Ammon's horn (tissue), 1 donor: ENCODE measurements at regions not wholly inside any gene's neighbourhood (a gene's known extent, or its start where the extent isn't known, plus 50 kb on each side); places are given as distances from the start of the nearest gene placed in this dataset.
"Not testable (repeated sequence)": the region's sequence is repeated elsewhere in the genome, so short reads cannot be mapped to it uniquely, and the experiment has no call there.

ENCODE experiments used
- DNase-seq: peaks from one replicate; pipeline ENCODE4 v3.0.0-alpha.2; 2016; ENCODE audit warnings: low spot score

- no peak for DNase-seq
Measured at GRCh38 chrY:8151561-8151960, 1185.7 kb upstream of the TSPY4 start.

- DNase-seq: no peak
Measured at GRCh38 chrY:8128578-8128977, 1208.7 kb upstream of the TSPY4 start.

GRCh38 chrY:8125907-8126571 is 1211.2 kb upstream of the TSPY4 start:
- DNase-seq: no peak

- no peak for DNase-seq
Measured at GRCh38 chrY:8121825-8122224, 1210.3 kb upstream of the AMELY start.

- no peak for DNase-seq
Measured at GRCh38 chrY:8094429-8094828, 1182.9 kb upstream of the AMELY start.

- no peak for DNase-seq
Measured at GRCh38 chrY:8092926-8093325, 1181.4 kb upstream of the AMELY start.

- no peak for DNase-seq
Measured at GRCh38 chrY:8085925-8086324, 1174.4 kb upstream of the AMELY start.

- no peak for DNase-seq
Measured at GRCh38 chrY:8084192-8084591, 1172.6 kb upstream of the AMELY start.

GRCh38 chrY:8081151-8081550 is 1169.6 kb upstream of the AMELY start:
- no peak for DNase-seq

GRCh38 chrY:8065220-8065619 is 1153.7 kb upstream of the AMELY start:
- DNase-seq: no peak

- DNase-seq: no peak
Measured at GRCh38 chrY:8064500-8064899, 1152.9 kb upstream of the AMELY start.

- no peak for DNase-seq
Measured at GRCh38 chrY:8063973-8064372, 1152.4 kb upstream of the AMELY start.

- no peak for DNase-seq
Measured at GRCh38 chrY:8058613-8059012, 1147.1 kb upstream of the AMELY start.

- DNase-seq: no peak
Measured at GRCh38 chrY:8051340-8051739, 1139.8 kb upstream of the AMELY start.

- no peak for DNase-seq
Measured at GRCh38 chrY:8041238-8041637, 1129.7 kb upstream of the AMELY start.

- no peak for DNase-seq
Measured at GRCh38 chrY:8036563-8036962, 1125.0 kb upstream of the AMELY start.

GRCh38 chrY:8035653-8036052 is 1124.1 kb upstream of the AMELY start:
- no peak for DNase-seq

- no peak for DNase-seq
Measured at GRCh38 chrY:8034673-8035072, 1123.1 kb upstream of the AMELY start.

GRCh38 chrY:8033200-8033599 is 1121.6 kb upstream of the AMELY start:
- no peak for DNase-seq

GRCh38 chrY:8020540-8020939 is 1109.0 kb upstream of the AMELY start:
- no peak for DNase-seq

GRCh38 chrY:8011515-8011914 is 1100.0 kb upstream of the AMELY start:
- DNase-seq: no peak

GRCh38 chrY:8004196-8004595 is 1092.6 kb upstream of the AMELY start:
- DNase-seq: no peak

GRCh38 chrY:7996726-7997125 is 1085.2 kb upstream of the AMELY start:
- no peak for DNase-seq

GRCh38 chrY:7994781-7995180 is 1083.2 kb upstream of the AMELY start:
- DNase-seq: not testable (repeated sequence)

- DNase-seq: no peak
Measured at GRCh38 chrY:7979770-7980169, 1068.2 kb upstream of the AMELY start.
